GM23248 (cell line): ENCODE measurements at regions not wholly inside any gene's neighbourhood (a gene's known extent, or its start where the extent isn't known, plus 50 kb on each side); places are given as distances from the start of the nearest gene placed in this dataset.

Experiments used
- DNase-seq: peaks from one replicate; pipeline ENCODE4 v3.0.0-alpha.2; 2015
- H2AFZ ChIP-seq: fragments of 200-600 bp; sonication (generic); 2 replicates; pipeline ENCODE4 v1.6.1; 2016; ENCODE audit warnings: antibody characterized with exemption
- H3F3A ChIP-seq: fragments of 200-600 bp; sonication (generic); 2 replicates; pipeline ENCODE4 v1.6.1; 2016; ENCODE audit warnings: mild to moderate bottlenecking, antibody characterized with exemption, mixed run types; ENCODE audit not compliant: insufficient read depth
- H3K27ac ChIP-seq: fragments of 200-600 bp; sonication (generic); 2 replicates; pipeline ENCODE4 v1.5.1; 2016; ENCODE audit warnings: mild to moderate bottlenecking
- H3K27me3 ChIP-seq: fragments of 200-600 bp; sonication (generic); replicated peaks from 2 replicates; pipeline ENCODE4 v1.6.1; 2016; ENCODE audit warnings: mild to moderate bottlenecking; ENCODE audit not compliant: insufficient read depth
- H3K36me3 ChIP-seq: fragments of 200-600 bp; sonication (generic); 2 replicates; pipeline ENCODE4 v1.6.1; 2016; ENCODE audit warnings: low read depth, mild to moderate bottlenecking
- H3K4me1 ChIP-seq: fragments of 200-600 bp; sonication (generic); 2 replicates; pipeline ENCODE4 v1.6.1; 2016; ENCODE audit warnings: mild to moderate bottlenecking; ENCODE audit not compliant: insufficient read depth
- H3K4me2 ChIP-seq: fragments of 200-600 bp; sonication (generic); one replicate; pipeline ENCODE4 v1.6.1; 2016; ENCODE audit warnings: mild to moderate bottlenecking; ENCODE audit not compliant: unreplicated experiment
- H3K4me3 ChIP-seq: fragments of 200-600 bp; sonication (generic); 2 replicates; pipeline ENCODE4 v1.5.1; 2016; ENCODE audit warnings: mild to moderate bottlenecking
- H3K79me2 ChIP-seq: fragments of 200-600 bp; sonication (generic); 2 replicates; pipeline ENCODE4 v1.6.1; 2016; ENCODE audit warnings: mild to moderate bottlenecking; ENCODE audit not compliant: insufficient read depth
- H3K9ac ChIP-seq: fragments of 200-600 bp; sonication (generic); 2 replicates; pipeline ENCODE4 v1.6.1; 2016; ENCODE audit warnings: mild to moderate bottlenecking
- H3K9me2 ChIP-seq: fragments of 200-600 bp; sonication (generic); 2 replicates; pipeline ENCODE4 v1.6.1; 2016; ENCODE audit warnings: mixed run types, mild to moderate bottlenecking, moderate library complexity; ENCODE audit not compliant: insufficient read depth
- H3K9me3 ChIP-seq: fragments of 200-600 bp; sonication (generic); one replicate; pipeline ENCODE4 v1.6.1; 2017; ENCODE audit warnings: low read depth
- H4K20me1 ChIP-seq: fragments of 200-600 bp; sonication (generic); 2 replicates; pipeline ENCODE4 v1.6.0; 2016; ENCODE audit not compliant: insufficient read depth
- EZH2 ChIP-seq: fragments of 200-600 bp; sonication (generic); IDR thresholded peaks from 2 replicates; pipeline ENCODE4 v1.6.1; 2018; ENCODE audit warnings: antibody characterized with exemption, mild to moderate bottlenecking; ENCODE audit not compliant: insufficient read depth, poor library complexity, severe bottlenecking
- EZH2phosphoT487 ChIP-seq: fragments of 200-600 bp; sonication (generic); IDR thresholded peaks from 2 replicates; pipeline ENCODE4 v1.6.1; 2018; ENCODE audit warnings: antibody characterized with exemption, moderate library complexity, mild to moderate bottlenecking, low read depth; ENCODE audit not compliant: insufficient read depth
- WGBS, 2 experiments: methylation state at CpG; one replicate each; pipeline ENCODE4 v1.1.6; 2015 to 2017; ENCODE audit warnings: low lambda C conversion rate in 2 of 2, low coverage in 1 of 2; ENCODE audit errors: missing lambda C conversion rate in 2 of 2; 5-methylcytosine and 5-hydroxymethylcytosine counted together
- in situ Hi-C: fragments of 300-500 bp; cut with MboI; formaldehyde crosslinking; loops from 2 replicates; pipeline ENCODE4 v1.15.0; 2020

DNA sequence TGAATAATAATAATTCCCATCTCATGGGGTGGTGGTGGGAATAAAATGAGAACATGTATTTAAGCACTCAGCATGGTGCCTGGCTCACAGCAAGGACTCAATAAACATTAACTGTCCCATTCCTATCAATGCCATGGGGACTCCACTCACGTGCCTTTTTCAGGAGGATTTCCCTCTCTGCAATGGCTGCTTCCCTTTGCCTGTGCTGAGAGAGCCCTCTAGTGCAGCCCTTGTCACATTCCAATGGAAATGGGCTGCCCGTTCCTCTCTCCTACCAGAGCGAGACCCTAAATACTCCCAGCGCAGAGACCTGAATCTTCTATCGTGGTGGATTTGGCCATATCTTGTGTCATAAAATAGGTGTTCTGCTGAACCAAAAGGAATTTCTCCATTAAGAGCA lies 621.5 kb upstream of the B3GAT1 start:
- peak; percentile 10 for DNase-seq
- H3K36me3 ChIP-seq = no peaks in the 10 kb centered on the region
- H3K9me3 ChIP-seq = no peaks in the 10 kb centered on the region
- H3K27me3 ChIP-seq = no peaks in the 10 kb centered on the region
- no peaks in the 10 kb centered on the region for H3K9me2 ChIP-seq
- no peak overlapping the region for H3K4me3 ChIP-seq
- H3K79me2 ChIP-seq = no peaks in the 10 kb centered on the region
- no peak overlapping the region for H3K27ac ChIP-seq
- no peak overlapping the region for H3K4me2 ChIP-seq
- H3K9ac ChIP-seq = no peak overlapping the region
- WGBS, 2 experiments = 6% methylated on average over 5 of the region's 5 CpGs
- in situ Hi-C loops = no loop called here
- no peak overlapping the region for H2AFZ ChIP-seq
- TF ChIP-seq EZH2 = no peak
- no peak for TF ChIP-seq EZH2phosphoT487
- H3F3A ChIP-seq = no peaks in the 10 kb centered on the region
- no peaks in the 10 kb centered on the region for H3K4me1 ChIP-seq
- no peaks in the 10 kb centered on the region for H4K20me1 ChIP-seq

DNA sequence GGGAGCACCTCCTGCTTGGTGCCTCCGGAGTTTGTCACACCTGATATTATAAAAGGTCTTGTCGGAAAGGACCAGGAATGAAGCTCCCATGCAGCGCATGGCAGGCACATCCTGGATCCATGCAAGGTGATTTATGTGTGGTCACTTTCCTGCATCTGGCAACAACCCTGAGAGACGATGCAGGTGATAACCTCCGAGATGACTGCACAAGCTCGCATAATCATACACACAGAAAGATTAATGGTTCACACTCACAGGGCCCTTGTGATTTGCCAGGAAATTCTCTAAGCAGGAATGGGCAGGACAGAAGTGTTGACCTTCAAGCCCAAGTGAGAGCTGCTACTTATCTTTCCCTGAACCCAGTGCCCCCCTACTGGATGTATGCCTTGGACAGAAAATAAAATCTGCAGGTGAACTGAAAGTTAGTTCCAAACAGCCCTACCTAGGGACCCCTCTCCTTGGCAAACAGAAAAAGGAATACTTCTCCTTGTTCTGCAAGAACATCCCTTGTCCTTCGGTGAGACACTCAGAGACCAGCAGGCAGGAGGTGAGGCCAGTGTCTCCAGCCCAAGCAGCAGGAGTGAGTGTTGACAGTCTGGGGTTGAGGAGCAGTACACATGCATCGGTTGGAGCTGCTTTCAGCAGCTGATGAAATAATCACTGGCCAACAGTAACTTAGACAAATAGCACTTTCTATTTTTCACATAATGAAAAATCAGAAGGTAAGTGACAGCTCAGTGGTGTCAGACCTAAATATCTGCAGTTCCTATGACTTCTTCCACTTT lies 619.4 kb upstream of the B3GAT1 start:
- Histone ChIP-seq H3K9me3 (no peaks in the 10 kb centered on the region), H3K36me3 (no peaks in the 10 kb centered on the region), H3K4me3 (no peak overlapping the region), H3K9me2 (no peaks in the 10 kb centered on the region), H3K27me3 (no peaks in the 10 kb centered on the region), H2AFZ (no peak overlapping the region), H3K27ac (no peak overlapping the region), H3K4me1 (no peaks in the 10 kb centered on the region), H3K9ac (no peak overlapping the region), H4K20me1 (no peaks in the 10 kb centered on the region), H3F3A (no peaks in the 10 kb centered on the region), H3K79me2 (no peaks in the 10 kb centered on the region), H3K4me2 (no peak overlapping the region)
- WGBS, 2 experiments = 27 to 29% methylated on average over 8 of the region's 8 CpGs
- no peak for DNase-seq
- TF ChIP-seq EZH2phosphoT487 (no peak), EZH2 (no peak)
- in situ Hi-C loops = no loop called here

DNA sequence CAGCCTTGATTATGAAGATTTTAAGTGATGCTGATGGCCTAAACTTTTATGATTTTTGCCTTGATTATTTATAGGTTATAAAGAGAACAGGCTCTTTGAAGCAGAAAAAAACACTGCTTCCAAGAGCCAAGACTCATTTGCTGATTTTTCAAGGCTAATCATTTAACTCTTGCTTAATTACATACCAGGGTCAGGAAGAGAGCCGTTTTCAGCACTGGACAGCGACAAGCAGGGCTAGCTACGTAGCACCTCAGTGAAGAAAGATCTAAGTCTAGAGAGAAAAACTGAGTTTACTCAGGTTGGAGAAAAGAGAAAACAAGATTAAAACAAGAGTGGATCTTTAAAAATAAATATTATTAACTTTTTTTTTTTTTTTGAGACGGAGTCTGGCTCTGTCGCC lies 615.4 kb upstream of the B3GAT1 start:
- in situ Hi-C loops = no loop called here
- Histone ChIP-seq H3K9me3 (no peaks in the 10 kb centered on the region), H3K9me2 (no peaks in the 10 kb centered on the region), H3K4me2 (no peak overlapping the region), H4K20me1 (no peaks in the 10 kb centered on the region), H3F3A (no peaks in the 10 kb centered on the region), H3K27ac (no peak overlapping the region), H3K4me3 (no peak overlapping the region), H3K79me2 (no peaks in the 10 kb centered on the region), H3K4me1 (no peaks in the 10 kb centered on the region), H3K27me3 (no peaks in the 10 kb centered on the region), H3K9ac (no peak overlapping the region), H3K36me3 (no peaks in the 10 kb centered on the region), H2AFZ (no peak overlapping the region)
- TF ChIP-seq EZH2 = no peak
- TF ChIP-seq EZH2phosphoT487 = no peak
- peak; percentile 44 for DNase-seq
- 21 to 29% methylated on average over 5 of the region's 5 CpGs for WGBS, 2 experiments

DNA sequence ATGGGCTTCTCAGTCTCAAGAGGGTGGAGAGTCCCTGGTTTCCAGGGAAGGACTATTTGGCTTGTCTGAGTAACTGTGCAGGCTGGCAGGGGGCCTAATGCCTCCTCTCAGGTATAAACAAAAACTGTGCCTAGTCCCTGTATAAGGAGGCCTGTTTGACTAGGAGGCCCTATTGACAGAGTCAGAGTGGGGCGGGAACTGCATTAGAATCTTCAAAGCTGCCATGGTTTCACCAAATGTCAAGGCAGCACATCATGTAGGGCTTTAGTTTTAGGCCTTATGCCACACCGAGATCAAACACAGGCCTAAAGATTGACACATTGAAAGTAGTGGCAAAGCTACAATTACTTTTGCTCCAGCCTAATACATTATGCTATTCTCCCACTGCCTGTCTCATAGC lies 611.5 kb upstream of the B3GAT1 start:
- no peaks in the 10 kb centered on the region for H3F3A ChIP-seq
- DNase-seq = no peak
- no peak overlapping the region for H3K4me2 ChIP-seq
- no peaks in the 10 kb centered on the region for H3K9me3 ChIP-seq
- TF ChIP-seq EZH2 = no peak
- TF ChIP-seq EZH2phosphoT487 = no peak
- no peak overlapping the region for H2AFZ ChIP-seq
- 5 to 11% methylated on average over 2 of the region's 2 CpGs for WGBS, 2 experiments
- no peak overlapping the region for H3K4me3 ChIP-seq
- H3K4me1 ChIP-seq = no peaks in the 10 kb centered on the region
- no peaks in the 10 kb centered on the region for H3K79me2 ChIP-seq
- no peak overlapping the region for H3K9ac ChIP-seq
- H3K27me3 ChIP-seq = no peaks in the 10 kb centered on the region
- no peak overlapping the region for H3K27ac ChIP-seq
- no peaks in the 10 kb centered on the region for H3K36me3 ChIP-seq
- no peaks in the 10 kb centered on the region for H4K20me1 ChIP-seq
- in situ Hi-C loops = no loop called here
- no peaks in the 10 kb centered on the region for H3K9me2 ChIP-seq
